Smooth muscle cell (in vitro differentiated cells): ENCODE measurements at regions not wholly inside any gene's neighbourhood (a gene's known extent, or its start where the extent isn't known, plus 50 kb on each side); places are given as distances from the start of the nearest gene placed in this dataset.

Experiments used
- DNase-seq: peaks from one replicate; lab custom pipeline; 2025; ENCODE audit not compliant: unreplicated experiment; lab: John Stamatoyannopoulos, UW
- H2AFZ ChIP-seq: fragments of 200-600 bp; sonication (generic); 2 replicates; pipeline ENCODE4 v1.6.0; 2016; ENCODE audit warnings: antibody characterized with exemption, low read depth, mild to moderate bottlenecking
- H3F3A ChIP-seq: fragments of 200-600 bp; sonication (generic); 2 replicates; pipeline ENCODE4 v1.6.0; 2017; ENCODE audit warnings: antibody characterized with exemption, low read depth
- H3K27ac ChIP-seq: fragments of 200-600 bp; sonication (generic); 2 replicates; pipeline ENCODE4 v1.5.1; 2016; ENCODE audit warnings: low read depth, mild to moderate bottlenecking
- H3K27me3 ChIP-seq: fragments of 200-600 bp; sonication (generic); 2 replicates; pipeline ENCODE4 v1.6.1; 2016; ENCODE audit warnings: low read depth, mild to moderate bottlenecking
- H3K36me3 ChIP-seq: fragments of 200-600 bp; sonication (generic); 2 replicates; pipeline ENCODE4 v1.5.1; 2016; ENCODE audit warnings: low read depth
- H3K4me1 ChIP-seq: fragments of 200-600 bp; sonication (generic); 2 replicates; pipeline ENCODE4 v1.5.1; 2016; ENCODE audit warnings: low read depth
- H3K4me2 ChIP-seq: fragments of 200-600 bp; sonication (generic); 2 replicates; pipeline ENCODE4 v1.6.0; 2016; ENCODE audit warnings: mild to moderate bottlenecking
- H3K4me3 ChIP-seq: fragments of 200-600 bp; sonication (generic); 2 replicates; pipeline ENCODE4 v1.5.1; 2016; ENCODE audit warnings: mild to moderate bottlenecking
- H3K79me2 ChIP-seq: fragments of 200-600 bp; sonication (generic); 2 replicates; pipeline ENCODE4 v1.6.0; 2016; ENCODE audit warnings: low read depth, mild to moderate bottlenecking
- H3K9ac ChIP-seq: fragments of 200-600 bp; sonication (generic); 2 replicates; pipeline ENCODE4 v1.6.0; 2016; ENCODE audit warnings: low read depth
- H3K9me3 ChIP-seq: fragments of 200-600 bp; sonication (generic); replicated peaks from 2 replicates; pipeline ENCODE4 v1.5.1; 2016; ENCODE audit warnings: low read depth
- H4K20me1 ChIP-seq: fragments of 200-600 bp; sonication (generic); 2 replicates; pipeline ENCODE4 v1.6.0; 2016; ENCODE audit warnings: low read depth
- WGBS: methylation state at CpG from one replicate; pipeline ENCODE4 v1.1.7; 2016; ENCODE audit warnings: low lambda C conversion rate; 5-methylcytosine and 5-hydroxymethylcytosine counted together
- TF ChIP-seq, protein P1 (sequence below): fragments of 200-600 bp; sonication (generic); IDR thresholded peaks from 2 replicates; pipeline ENCODE4 v1.5.1; 2017; ENCODE audit warnings: borderline replicate concordance, mild to moderate bottlenecking, antibody characterized with exemption; ENCODE audit not compliant: insufficient read depth, poor library complexity, severe bottlenecking

- Histone ChIP-seq H3K27ac (peak overlapping the region; percentile 25), H3K27me3 (no peaks in the 10 kb centered on the region), H3K9ac (no peak overlapping the region), H4K20me1 (no peaks in the 10 kb centered on the region), H3K4me1 (peaks cover 7% of the 10 kb centered on the region), H3K4me2 (peak overlapping the region; percentile 40), H3K36me3 (no peaks in the 10 kb centered on the region), H2AFZ (peak overlapping the region; percentile 45), H3K79me2 (no peaks in the 10 kb centered on the region), H3F3A (no peaks in the 10 kb centered on the region), H3K4me3 (no peak overlapping the region), H3K9me3 (no peaks in the 10 kb centered on the region)
- 46% methylated on average over 3 of the region's 3 CpGs for WGBS
- TF ChIP-seq, protein P1, sequence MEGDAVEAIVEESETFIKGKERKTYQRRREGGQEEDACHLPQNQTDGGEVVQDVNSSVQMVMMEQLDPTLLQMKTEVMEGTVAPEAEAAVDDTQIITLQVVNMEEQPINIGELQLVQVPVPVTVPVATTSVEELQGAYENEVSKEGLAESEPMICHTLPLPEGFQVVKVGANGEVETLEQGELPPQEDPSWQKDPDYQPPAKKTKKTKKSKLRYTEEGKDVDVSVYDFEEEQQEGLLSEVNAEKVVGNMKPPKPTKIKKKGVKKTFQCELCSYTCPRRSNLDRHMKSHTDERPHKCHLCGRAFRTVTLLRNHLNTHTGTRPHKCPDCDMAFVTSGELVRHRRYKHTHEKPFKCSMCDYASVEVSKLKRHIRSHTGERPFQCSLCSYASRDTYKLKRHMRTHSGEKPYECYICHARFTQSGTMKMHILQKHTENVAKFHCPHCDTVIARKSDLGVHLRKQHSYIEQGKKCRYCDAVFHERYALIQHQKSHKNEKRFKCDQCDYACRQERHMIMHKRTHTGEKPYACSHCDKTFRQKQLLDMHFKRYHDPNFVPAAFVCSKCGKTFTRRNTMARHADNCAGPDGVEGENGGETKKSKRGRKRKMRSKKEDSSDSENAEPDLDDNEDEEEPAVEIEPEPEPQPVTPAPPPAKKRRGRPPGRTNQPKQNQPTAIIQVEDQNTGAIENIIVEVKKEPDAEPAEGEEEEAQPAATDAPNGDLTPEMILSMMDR = no peak
- no peak for DNase-seq
Observed at GRCh38 chr4:123522646-123523045, 126.1 kb downstream of the SPRY1 start.

DNA sequence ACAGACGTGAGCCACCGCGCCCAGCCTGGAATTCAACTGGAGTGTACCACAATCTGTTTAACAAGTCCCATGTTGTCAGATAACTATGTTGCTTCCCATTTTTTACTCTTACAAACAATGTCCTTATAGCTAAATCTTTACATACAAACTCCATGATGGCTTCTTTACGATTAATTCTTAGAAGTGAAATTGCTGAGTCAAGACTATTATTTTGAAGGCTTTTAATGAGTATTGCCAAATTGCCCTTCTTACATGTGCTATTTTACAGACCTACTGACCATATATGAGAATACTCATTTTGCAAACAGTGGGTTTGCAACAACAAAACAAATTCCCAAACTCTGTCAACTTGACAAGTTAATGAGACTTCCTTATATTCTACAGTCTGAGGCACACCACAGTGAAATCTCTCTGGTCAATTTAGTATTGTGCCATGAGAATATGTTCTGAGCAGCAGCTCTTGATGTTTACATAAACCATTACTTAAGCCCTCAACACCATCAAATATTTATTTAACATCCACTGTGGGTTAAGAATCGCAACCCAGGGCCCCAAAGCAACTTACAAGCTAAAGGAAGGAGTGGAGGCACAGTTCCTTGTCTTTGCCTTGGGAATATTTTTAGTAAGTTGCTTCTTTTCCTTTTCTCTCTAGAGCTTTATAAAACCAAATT, 128.5 kb downstream of the SPRY1 start:
- H3K36me3 ChIP-seq = no peaks in the 10 kb centered on the region
- H4K20me1 ChIP-seq = no peaks in the 10 kb centered on the region
- no peaks in the 10 kb centered on the region for H3K9me3 ChIP-seq
- peaks cover 11% of the 10 kb centered on the region for H3K4me1 ChIP-seq
- H3K27me3 ChIP-seq = no peaks in the 10 kb centered on the region
- TF ChIP-seq, protein P1 = no peak
- H3K79me2 ChIP-seq = no peaks in the 10 kb centered on the region
- H3K4me2 ChIP-seq = no peak overlapping the region
- no peak overlapping the region for H3K9ac ChIP-seq
- H3K27ac ChIP-seq = no peak overlapping the region
- H3K4me3 ChIP-seq = no peak overlapping the region
- 65% methylated on average over 5 of the region's 5 CpGs for WGBS
- no peaks in the 10 kb centered on the region for H3F3A ChIP-seq
- DNase-seq = no peak
- H2AFZ ChIP-seq = no peak overlapping the region

DNA sequence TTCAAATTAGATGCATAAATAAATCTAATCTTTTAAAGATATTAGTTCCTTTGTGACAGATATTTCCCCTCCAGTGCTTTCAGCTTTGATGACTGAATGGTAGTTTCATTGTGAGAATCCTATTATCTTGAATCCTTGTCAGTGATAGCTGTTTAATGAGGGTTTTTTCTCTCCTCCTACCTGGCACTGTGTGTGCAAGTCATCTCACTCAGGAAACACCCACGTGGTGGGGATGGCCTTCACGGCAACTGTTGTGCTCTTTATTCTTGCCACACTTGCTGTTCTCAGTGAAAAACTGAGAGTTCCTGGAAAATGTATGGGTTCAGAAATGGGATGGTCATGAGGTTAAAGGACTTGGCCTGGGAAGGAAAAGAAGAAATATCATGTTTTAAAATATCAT, 129.9 kb downstream of the SPRY1 start:
- no peaks in the 10 kb centered on the region for H3K9me3 ChIP-seq
- H3K27ac ChIP-seq = no peak overlapping the region
- no peaks in the 10 kb centered on the region for H3K27me3 ChIP-seq
- no peaks in the 10 kb centered on the region for H3F3A ChIP-seq
- 77% methylated on average over 2 of the region's 2 CpGs for WGBS
- no peaks in the 10 kb centered on the region for H4K20me1 ChIP-seq
- no peak overlapping the region for H3K9ac ChIP-seq
- no peak overlapping the region for H2AFZ ChIP-seq
- H3K4me3 ChIP-seq = no peak overlapping the region
- no peak overlapping the region for H3K4me2 ChIP-seq
- TF ChIP-seq, protein P1 = no peak
- H3K36me3 ChIP-seq = no peaks in the 10 kb centered on the region
- H3K4me1 ChIP-seq = peaks cover 13% of the 10 kb centered on the region
- H3K79me2 ChIP-seq = no peaks in the 10 kb centered on the region
- DNase-seq = no peak
